SU-DHL-6 (cell line): ENCODE measurements at regions not wholly inside any gene's neighbourhood (a gene's known extent, or its start where the extent isn't known, plus 50 kb on each side); places are given as distances from the start of the nearest gene placed in this dataset.

ENCODE experiments used
- H2AFZ ChIP-seq: fragments of 200-600 bp; sonication (generic); 2 replicates; pipeline ENCODE4 v1.6.1; 2014; ENCODE audit warnings: low read depth, mild to moderate bottlenecking, moderate library complexity, mixed read lengths, antibody characterized with exemption, low read length; ENCODE audit not compliant: severe bottlenecking
- H3F3A ChIP-seq: fragments of 200-600 bp; shearing (Covaris generic); 2 replicates; pipeline ENCODE4 v1.6.0; 2016; ENCODE audit warnings: antibody characterized with exemption, mild to moderate bottlenecking; ENCODE audit not compliant: insufficient read depth
- H3K27ac ChIP-seq: fragments of 200-600 bp; sonication (generic); 2 replicates; pipeline ENCODE4 v1.5.1; 2016; ENCODE audit warnings: low read depth, mild to moderate bottlenecking, low read length, moderate library complexity, mixed read lengths
- H3K27me3 ChIP-seq: fragments of 200-600 bp; sonication (generic), shearing (Covaris generic); 2 replicates; pipeline ENCODE4 v1.6.0; 2014; ENCODE audit warnings: mild to moderate bottlenecking, low read length
- H3K36me3 ChIP-seq: fragments of 200-600 bp; sonication (generic); 2 replicates; pipeline ENCODE4 v1.6.1; 2014; ENCODE audit warnings: mild to moderate bottlenecking, low read length, mixed read lengths
- H3K4me2 ChIP-seq: fragments of 300-600, 200-600 bp; shearing (Covaris generic), sonication (generic); 2 replicates; pipeline ENCODE4 v1.6.0; 2014; ENCODE audit warnings: low read length, low read depth, mild to moderate bottlenecking; ENCODE audit not compliant: poor library complexity, severe bottlenecking
- H3K4me3 ChIP-seq: fragments of 200-600 bp; sonication (generic); 2 replicates; pipeline ENCODE4 v1.5.1; 2014; ENCODE audit warnings: antibody characterized with exemption, low read length, mild to moderate bottlenecking, mixed read lengths; ENCODE audit not compliant: insufficient read depth, poor library complexity, severe bottlenecking
- H3K79me2 ChIP-seq: fragments of 200-600 bp; sonication (generic); 2 replicates; pipeline ENCODE4 v1.6.1; 2014; ENCODE audit warnings: mild to moderate bottlenecking, low read length, moderate library complexity; ENCODE audit not compliant: insufficient read depth
- H3K9ac ChIP-seq: fragments of 200-600 bp; sonication (generic); 2 replicates; pipeline ENCODE4 v1.7.0; 2014; ENCODE audit warnings: mild to moderate bottlenecking, low read length
- H3K9me2 ChIP-seq: fragments of 200-600 bp; sonication (generic); replicated peaks from 2 replicates; pipeline ENCODE4 v1.6.1; 2014; ENCODE audit warnings: low read length; ENCODE audit not compliant: insufficient read depth
- H3K9me3 ChIP-seq: fragments of 200-600 bp; sonication (generic); 2 replicates; pipeline ENCODE4 v1.6.1; 2014; ENCODE audit warnings: low read length, mixed read lengths; ENCODE audit not compliant: insufficient read depth
- H4K20me1 ChIP-seq: fragments of 200-600 bp; sonication (generic); 2 replicates; pipeline ENCODE4 v1.6.1; 2014; ENCODE audit warnings: low read depth, mild to moderate bottlenecking, antibody characterized with exemption, low read length, moderate library complexity, mixed read lengths
- EZH2phosphoT487 ChIP-seq: fragments of 200-600 bp; sonication (generic), shearing (Covaris generic); conservative IDR thresholded peaks from 2 replicates; pipeline ENCODE4 v1.6.1; 2018; ENCODE audit warnings: mild to moderate bottlenecking, antibody characterized with exemption, low read length, moderate library complexity, mixed read lengths
- TF ChIP-seq, protein P1 (sequence below): fragments of 200-600 bp; sonication (generic); IDR thresholded peaks from one replicate; pipeline ENCODE4 v1.5.1; 2017; ENCODE audit warnings: antibody characterized with exemption, mild to moderate bottlenecking, low read length, moderate library complexity; ENCODE audit not compliant: insufficient read depth, poor library complexity, severe bottlenecking

DNA sequence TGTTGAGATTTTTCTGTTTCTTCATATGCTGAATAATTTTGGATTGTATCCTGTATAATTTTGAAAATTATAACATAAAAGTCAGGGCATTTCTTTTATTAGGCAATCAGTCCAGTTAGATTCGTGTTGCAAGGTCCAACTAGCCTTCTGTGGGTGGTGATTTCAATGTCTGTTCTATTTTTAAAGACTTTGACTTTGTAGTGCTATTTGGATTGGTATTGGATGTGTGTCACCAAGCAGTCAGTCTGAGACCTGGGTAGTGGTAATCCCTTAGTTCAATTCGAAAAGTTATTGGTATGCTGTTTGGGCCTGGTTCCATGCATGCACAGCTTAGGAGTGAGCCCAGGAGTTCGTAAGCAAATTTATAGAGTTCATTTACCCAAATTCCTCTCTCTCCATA, 82.2 kb downstream of the EPDR1 start:
- Histone ChIP-seq H3K4me3 (no peak overlapping the region), H3K79me2 (no peaks in the 10 kb centered on the region), H3K9me2 (no peaks in the 10 kb centered on the region), H3K27me3 (0 out of 2 replicates have a peak, but pooled peaks cover 3% of the 10 kb centered on the region), H3K36me3 (no peaks in the 10 kb centered on the region), H3K9me3 (no peaks in the 10 kb centered on the region), H3F3A (no peaks in the 10 kb centered on the region), H4K20me1 (no peaks in the 10 kb centered on the region), H3K4me2 (no peak overlapping the region), H3K9ac (no peak overlapping the region), H3K27ac (no peak overlapping the region), H2AFZ (no peak overlapping the region)
- no peak for TF ChIP-seq EZH2phosphoT487
- TF ChIP-seq, protein P1, sequence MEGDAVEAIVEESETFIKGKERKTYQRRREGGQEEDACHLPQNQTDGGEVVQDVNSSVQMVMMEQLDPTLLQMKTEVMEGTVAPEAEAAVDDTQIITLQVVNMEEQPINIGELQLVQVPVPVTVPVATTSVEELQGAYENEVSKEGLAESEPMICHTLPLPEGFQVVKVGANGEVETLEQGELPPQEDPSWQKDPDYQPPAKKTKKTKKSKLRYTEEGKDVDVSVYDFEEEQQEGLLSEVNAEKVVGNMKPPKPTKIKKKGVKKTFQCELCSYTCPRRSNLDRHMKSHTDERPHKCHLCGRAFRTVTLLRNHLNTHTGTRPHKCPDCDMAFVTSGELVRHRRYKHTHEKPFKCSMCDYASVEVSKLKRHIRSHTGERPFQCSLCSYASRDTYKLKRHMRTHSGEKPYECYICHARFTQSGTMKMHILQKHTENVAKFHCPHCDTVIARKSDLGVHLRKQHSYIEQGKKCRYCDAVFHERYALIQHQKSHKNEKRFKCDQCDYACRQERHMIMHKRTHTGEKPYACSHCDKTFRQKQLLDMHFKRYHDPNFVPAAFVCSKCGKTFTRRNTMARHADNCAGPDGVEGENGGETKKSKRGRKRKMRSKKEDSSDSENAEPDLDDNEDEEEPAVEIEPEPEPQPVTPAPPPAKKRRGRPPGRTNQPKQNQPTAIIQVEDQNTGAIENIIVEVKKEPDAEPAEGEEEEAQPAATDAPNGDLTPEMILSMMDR, result no peak

DNA sequence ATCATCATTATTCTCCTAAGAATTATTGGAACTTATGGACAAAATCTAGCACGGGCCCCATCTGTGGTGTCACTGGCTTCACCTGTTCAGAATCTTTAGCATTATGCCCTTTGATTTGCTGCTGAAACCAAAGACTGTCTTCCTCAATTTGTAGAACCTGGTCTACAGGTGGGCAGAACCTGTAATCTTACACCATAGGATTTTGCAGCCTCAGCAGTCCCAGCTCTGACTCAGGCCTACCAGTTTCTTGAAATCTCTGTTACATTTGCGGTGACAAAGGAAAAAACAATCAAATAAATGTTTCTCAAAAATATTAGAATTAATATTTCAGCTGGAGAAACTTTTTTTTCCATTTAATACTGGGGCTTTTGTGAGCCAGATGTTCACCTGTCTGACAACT, 86.1 kb downstream of the EPDR1 start:
- H3K9ac ChIP-seq, result no peak overlapping the region
- no peaks in the 10 kb centered on the region for H3K79me2 ChIP-seq
- no peaks in the 10 kb centered on the region for H4K20me1 ChIP-seq
- no peaks in the 10 kb centered on the region for H3K27me3 ChIP-seq
- H3K27ac ChIP-seq, result no peak overlapping the region
- H3K9me3 ChIP-seq, result no peaks in the 10 kb centered on the region
- H3K9me2 ChIP-seq, result no peaks in the 10 kb centered on the region
- no peaks in the 10 kb centered on the region for H3K36me3 ChIP-seq
- no peak overlapping the region for H2AFZ ChIP-seq
- H3K4me3 ChIP-seq, result no peak overlapping the region
- no peaks in the 10 kb centered on the region for H3F3A ChIP-seq
- no peak overlapping the region for H3K4me2 ChIP-seq
- no peak for TF ChIP-seq EZH2phosphoT487
- TF ChIP-seq, protein P1, result no peak

DNA sequence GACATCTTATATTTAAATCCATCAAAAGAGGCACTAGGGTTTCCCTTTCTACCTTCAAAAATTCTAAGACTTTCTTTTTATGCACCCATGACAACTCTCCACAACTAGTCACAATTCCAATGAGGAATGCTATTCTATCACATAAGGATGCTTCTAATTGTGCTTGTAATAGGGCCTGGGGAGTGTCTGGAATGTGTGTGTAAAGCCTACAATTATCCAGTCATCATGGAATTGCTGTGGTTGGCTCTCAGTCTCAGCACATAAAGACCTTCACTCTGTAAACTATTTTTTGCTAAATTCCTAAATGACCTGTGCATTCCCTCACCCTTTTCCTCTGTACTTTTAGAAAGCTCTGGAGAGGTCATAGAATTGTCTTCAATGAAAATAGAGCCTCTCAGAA, 86.7 kb downstream of the EPDR1 start:
- no peaks in the 10 kb centered on the region for H3K27me3 ChIP-seq
- no peak overlapping the region for H3K9ac ChIP-seq
- H4K20me1 ChIP-seq, result no peaks in the 10 kb centered on the region
- no peak overlapping the region for H2AFZ ChIP-seq
- no peak overlapping the region for H3K27ac ChIP-seq
- TF ChIP-seq EZH2phosphoT487, result no peak
- TF ChIP-seq, protein P1, result no peak
- no peak overlapping the region for H3K4me2 ChIP-seq
- H3K36me3 ChIP-seq, result no peaks in the 10 kb centered on the region
- H3K9me2 ChIP-seq, result no peaks in the 10 kb centered on the region
- no peaks in the 10 kb centered on the region for H3K79me2 ChIP-seq
- H3K4me3 ChIP-seq, result no peak overlapping the region
- no peaks in the 10 kb centered on the region for H3K9me3 ChIP-seq
- H3F3A ChIP-seq, result no peaks in the 10 kb centered on the region
